Small intestine (tissue), 7 donors: ENCODE measurements at regions not wholly inside any gene's neighbourhood (a gene's known extent, or its start where the extent isn't known, plus 50 kb on each side); places are given as distances from the start of the nearest gene placed in this dataset.

Experiments
- DNase-seq, 2 donors: peaks; one replicate each; pipeline versions ENCODE4 v3.0.0 to v3.0.0-alpha.2; 2013
- FAIRE-seq: peaks from 2 replicates; lab custom pipeline; 2012; peaks lifted over from hg19 to GRCh38; lab: Jason Lieb, UNC
- H3K27ac ChIP-seq, 3 donors: one replicate each; pipeline ENCODE4 v1.5.1; 2013; ENCODE audit warnings: low read length in 2 of 3, mild to moderate bottlenecking in 2 of 3, control low read depth in 1 of 3, inconsistent platforms in 1 of 3, low read depth in 1 of 3, moderate library complexity in 1 of 3
- H3K27me3 ChIP-seq, 3 donors: one replicate each; pipeline ENCODE4 v1.6.1; 2013; ENCODE audit warnings: low read length in 3 of 3, inconsistent platforms in 1 of 3; ENCODE audit not compliant: control insufficient read depth in 3 of 3, insufficient read depth in 3 of 3
- H3K36me3 ChIP-seq, 3 donors: one replicate each; pipeline ENCODE4 v1.6.1; 2013; ENCODE audit warnings: low read length in 3 of 3, inconsistent platforms in 1 of 3, low read depth in 1 of 3, mild to moderate bottlenecking in 1 of 3, moderate library complexity in 1 of 3; ENCODE audit not compliant: control insufficient read depth in 3 of 3, insufficient read depth in 2 of 3
- H3K4me1 ChIP-seq, 3 donors: one replicate each; pipeline ENCODE4 v1.6.1; 2013; ENCODE audit warnings: low read length in 2 of 3, inconsistent platforms in 1 of 3, low read depth in 1 of 3, mild to moderate bottlenecking in 1 of 3, moderate library complexity in 1 of 3; ENCODE audit not compliant: control insufficient read depth in 3 of 3, insufficient read depth in 2 of 3
- H3K4me3 ChIP-seq, 3 donors: one replicate each; pipeline ENCODE4 v1.5.1; 2013; ENCODE audit warnings: low read length in 3 of 3, control low read depth in 1 of 3, inconsistent platforms in 1 of 3, low read depth in 1 of 3, mild to moderate bottlenecking in 1 of 3, moderate library complexity in 1 of 3
- H3K9me3 ChIP-seq, 2 donors: one replicate each; pipeline ENCODE4 v1.6.1; 2013; ENCODE audit warnings: low read depth in 1 of 2, low read length in 1 of 2; ENCODE audit not compliant: control insufficient read depth in 2 of 2, insufficient read depth in 1 of 2
- WGBS, 3 donors: extraction: QIAGEN DNeasy Blood & Tissue Kit; methylation state at CpG; one replicate each; pipeline ENCODE4 v1.1.7; 2013; 5-methylcytosine and 5-hydroxymethylcytosine counted together
- donor health status: healthy with polysubstance abuse.
- donor health status: control.
- donor health status: control.
- donor health status: Bipolar disorder and iron deficiency.
- donor health status: healthy.

- Histone ChIP-seq H3K4me3 (no peak overlapping the region), H3K9me3 (no peaks in the 10 kb centered on the region), H3K4me1 (no peaks in the 10 kb centered on the region), H3K36me3 (no peaks in the 10 kb centered on the region), H3K27ac (peak overlapping the region in 1 of 3 donors; percentile 18), H3K27me3 (peaks cover 0 to 3% (median 0%) of the 10 kb centered on the region in 3 donors)
- DNase-seq (no peak), FAIRE-seq (no peak)
- 61 to 65% (median 65%) methylated on average over 8 of the region's 8 CpGs for WGBS, 3 donors
Observed at GRCh38 chr2:207408086-207408794, 121.5 kb upstream of the CREB1 start.

- Histone ChIP-seq H3K4me1 (no peaks in the 10 kb centered on the region), H3K27me3 (peaks cover 0 to 3% (median 0%) of the 10 kb centered on the region in 3 donors), H3K9me3 (no peaks in the 10 kb centered on the region), H3K36me3 (no peaks in the 10 kb centered on the region), H3K27ac (no peak overlapping the region), H3K4me3 (no peak overlapping the region)
- WGBS, 3 donors, result 77 to 81% (median 78%) methylated on average over 4 of the region's 4 CpGs
- no peak for DNase-seq
- no peak for FAIRE-seq
Observed at GRCh38 chr2:207409517-207409916, 120.2 kb upstream of the CREB1 start.

GRCh38 chr2:207412787-207413310, 116.9 kb upstream of the CREB1 start:
- DNase-seq (no peak), FAIRE-seq (no peak)
- Histone ChIP-seq H3K4me3 (no peak overlapping the region), H3K27ac (no peak overlapping the region), H3K4me1 (no peaks in the 10 kb centered on the region), H3K36me3 (no peaks in the 10 kb centered on the region), H3K9me3 (no peaks in the 10 kb centered on the region), H3K27me3 (peaks cover 0 to 3% (median 0%) of the 10 kb centered on the region in 3 donors)
- WGBS, 3 donors, result 75 to 87% (median 79%) methylated on average over 6 of the region's 6 CpGs

- Histone ChIP-seq H3K9me3 (no peaks in the 10 kb centered on the region), H3K4me3 (no peak overlapping the region), H3K27me3 (peaks cover 0 to 2% (median 0%) of the 10 kb centered on the region in 3 donors), H3K4me1 (no peaks in the 10 kb centered on the region), H3K27ac (no peak overlapping the region), H3K36me3 (no peaks in the 10 kb centered on the region)
- FAIRE-seq, result no peak
- WGBS, 3 donors, result 84 to 88% (median 84%) methylated on average over 5 of the region's 5 CpGs
- no peak for DNase-seq
Observed at GRCh38 chr2:207413376-207413907, 116.3 kb upstream of the CREB1 start.

- DNase-seq, result no peak
- no peaks in the 10 kb centered on the region for H3K27me3 ChIP-seq
- no peaks in the 10 kb centered on the region for H3K36me3 ChIP-seq
- FAIRE-seq, result no peak
- H3K9me3 ChIP-seq, result no peaks in the 10 kb centered on the region
- H3K27ac ChIP-seq, result no peak overlapping the region
- 25 to 66% (median 41%) methylated on average over 3 of the region's 3 CpGs for WGBS, 3 donors
- H3K4me3 ChIP-seq, result no peak overlapping the region
- no peaks in the 10 kb centered on the region for H3K4me1 ChIP-seq
Observed at GRCh38 chr2:207416111-207416510, 113.7 kb upstream of the CREB1 start.

GRCh38 chr2:207416900-207417299, 112.9 kb upstream of the CREB1 start:
- no peaks in the 10 kb centered on the region for H3K9me3 ChIP-seq
- no peak for FAIRE-seq
- no peaks in the 10 kb centered on the region for H3K36me3 ChIP-seq
- 84 to 93% (median 92%) methylated on average over 2 of the region's 2 CpGs for WGBS, 3 donors
- no peak overlapping the region for H3K27ac ChIP-seq
- no peaks in the 10 kb centered on the region for H3K27me3 ChIP-seq
- no peak for DNase-seq
- H3K4me1 ChIP-seq, result no peaks in the 10 kb centered on the region
- H3K4me3 ChIP-seq, result no peak overlapping the region

GRCh38 chr2:207417301-207417718, 112.5 kb upstream of the CREB1 start:
- no peak overlapping the region for H3K4me3 ChIP-seq
- DNase-seq (no peak), FAIRE-seq (no peak)
- H3K9me3 ChIP-seq, result no peaks in the 10 kb centered on the region
- H3K27me3 ChIP-seq, result peaks cover 0 to 1% (median 0%) of the 10 kb centered on the region in 3 donors
- no peak overlapping the region for H3K27ac ChIP-seq
- no peaks in the 10 kb centered on the region for H3K36me3 ChIP-seq
- WGBS, 3 donors, result 71 to 78% (median 74%) methylated on average over 3 of the region's 3 CpGs
- no peaks in the 10 kb centered on the region for H3K4me1 ChIP-seq

- 51 to 65% (median 52%) methylated on average over 4 of the region's 4 CpGs for WGBS, 3 donors
- no peaks in the 10 kb centered on the region for H3K4me1 ChIP-seq
- H3K27ac ChIP-seq, result no peak overlapping the region
- no peaks in the 10 kb centered on the region for H3K9me3 ChIP-seq
- no peaks in the 10 kb centered on the region for H3K36me3 ChIP-seq
- H3K27me3 ChIP-seq, result peaks cover 0 to 3% (median 0%) of the 10 kb centered on the region in 3 donors
- no peak overlapping the region for H3K4me3 ChIP-seq
- DNase-seq (no peak), FAIRE-seq (no peak)
Observed at GRCh38 chr2:207418419-207418818, 111.3 kb upstream of the CREB1 start.
